Fibroblast of skin of right quadriceps (primary cell): ENCODE measurements at regions not wholly inside any gene's neighbourhood (a gene's known extent, or its start where the extent isn't known, plus 50 kb on each side); places are given as distances from the start of the nearest gene placed in this dataset.
A peak's percentile ranks its signal among the peaks of the same experiment; 100 is the strongest.
"Not testable (repeated sequence)": the region's sequence is repeated elsewhere in the genome, so short reads cannot be mapped to it uniquely, and the experiment has no call there.

Experiments used
- DNase-seq: peaks from one replicate; pipeline ENCODE4 v3.0.0-alpha.2; 2013

GRCh38 chrX:96002431-96002830 is 682.2 kb upstream of the DIAPH2 start:
- peak; percentile 3 for DNase-seq

GRCh38 chrX:96004386-96004785 is 680.3 kb upstream of the DIAPH2 start:
- DNase-seq: peak; percentile 42

- DNase-seq: no peak
These were observed 678.4 kb upstream of the DIAPH2 start for GRCh38 chrX:96006281-96006680.

GRCh38 chrX:96027407-96027806 is 657.2 kb upstream of the DIAPH2 start:
- peak; percentile 11 for DNase-seq

GRCh38 chrX:96052078-96052477 is 632.6 kb upstream of the DIAPH2 start:
- no peak for DNase-seq

- no peak for DNase-seq
These were observed 602.8 kb upstream of the DIAPH2 start for GRCh38 chrX:96081891-96082290.

GRCh38 chrX:96094616-96095015 is 590.0 kb upstream of the DIAPH2 start:
- no peak for DNase-seq

- no peak for DNase-seq
These were observed 586.2 kb upstream of the DIAPH2 start for GRCh38 chrX:96098471-96098870.

GRCh38 chrX:96102997-96103396 is 581.6 kb upstream of the DIAPH2 start:
- DNase-seq: no peak

GRCh38 chrX:96112689-96113088 is 572.0 kb upstream of the DIAPH2 start:
- no peak for DNase-seq

- DNase-seq: no peak
These were observed 558.5 kb upstream of the DIAPH2 start for GRCh38 chrX:96126182-96126581.

- DNase-seq: not testable (repeated sequence)
These were observed 556.6 kb upstream of the DIAPH2 start for GRCh38 chrX:96128058-96128457.

GRCh38 chrX:96140796-96141195 is 543.8 kb upstream of the DIAPH2 start:
- no peak for DNase-seq

GRCh38 chrX:96147681-96148080 is 537.0 kb upstream of the DIAPH2 start:
- no peak for DNase-seq

- DNase-seq: no peak
These were observed 514.0 kb upstream of the DIAPH2 start for GRCh38 chrX:96170626-96171025.

- no peak for DNase-seq
These were observed 507.7 kb upstream of the DIAPH2 start for GRCh38 chrX:96176921-96177320.

GRCh38 chrX:96181605-96182004 is 503.0 kb upstream of the DIAPH2 start:
- no peak for DNase-seq

GRCh38 chrX:96182366-96182765 is 502.3 kb upstream of the DIAPH2 start:
- DNase-seq: peak; percentile 0

GRCh38 chrX:96183391-96183790 is 501.3 kb upstream of the DIAPH2 start:
- DNase-seq: no peak

GRCh38 chrX:96183843-96184242 is 500.8 kb upstream of the DIAPH2 start:
- DNase-seq: no peak

- DNase-seq: no peak
These were observed 479.7 kb upstream of the DIAPH2 start for GRCh38 chrX:96204928-96205327.

- DNase-seq: no peak
These were observed 472.7 kb upstream of the DIAPH2 start for GRCh38 chrX:96211953-96212352.

- not testable (repeated sequence) for DNase-seq
These were observed 470.0 kb upstream of the DIAPH2 start for GRCh38 chrX:96214681-96215080.

GRCh38 chrX:96224279-96224678 is 460.4 kb upstream of the DIAPH2 start:
- DNase-seq: no peak

- DNase-seq: no peak
These were observed 439.7 kb upstream of the DIAPH2 start for GRCh38 chrX:96244955-96245354.

- no peak for DNase-seq
These were observed 438.2 kb upstream of the DIAPH2 start for GRCh38 chrX:96246436-96246835.
